Chondrocyte (in vitro differentiated cells): ENCODE measurements at regions not wholly inside any gene's neighbourhood (a gene's known extent, or its start where the extent isn't known, plus 50 kb on each side); places are given as distances from the start of the nearest gene placed in this dataset.

ENCODE experiments used
- DNase-seq: peaks from one replicate; pipeline ENCODE4 v3.0.0; 2021; ENCODE audit warnings: mixed read lengths, low spot score
- H3K27ac Mint-ChIP-seq: one replicate; pipeline ENCODE4 v1.8.0; 2021; ENCODE audit warnings: mild to moderate bottlenecking, moderate library complexity, mixed read lengths; ENCODE audit not compliant: unreplicated experiment
- H3K27me3 Mint-ChIP-seq: 2 replicates; pipeline ENCODE4 v1.8.0; 2021; ENCODE audit warnings: low read depth, mixed read lengths
- H3K36me3 Mint-ChIP-seq: 2 replicates; pipeline ENCODE4 v1.8.0; 2021; ENCODE audit warnings: low read depth, mixed read lengths
- H3K4me1 Mint-ChIP-seq: 2 replicates; pipeline ENCODE4 v1.8.0; 2021; ENCODE audit warnings: low read depth, mild to moderate bottlenecking, mixed read lengths
- H3K4me3 Mint-ChIP-seq: one replicate; pipeline ENCODE4 v1.8.0; 2021; ENCODE audit warnings: mild to moderate bottlenecking, moderate library complexity, mixed read lengths; ENCODE audit not compliant: unreplicated experiment
- H3K9me3 Mint-ChIP-seq: 2 replicates; pipeline ENCODE4 v1.8.0; 2021; ENCODE audit warnings: low read depth, mixed read lengths
- TF ChIP-seq, protein P1 (sequence below): fragments of 200-600 bp; sonication (generic); IDR thresholded peaks from 2 replicates; pipeline ENCODE4 v1.5.0; 2021; ENCODE audit warnings: antibody characterized with exemption, mild to moderate bottlenecking, moderate library complexity

DNA sequence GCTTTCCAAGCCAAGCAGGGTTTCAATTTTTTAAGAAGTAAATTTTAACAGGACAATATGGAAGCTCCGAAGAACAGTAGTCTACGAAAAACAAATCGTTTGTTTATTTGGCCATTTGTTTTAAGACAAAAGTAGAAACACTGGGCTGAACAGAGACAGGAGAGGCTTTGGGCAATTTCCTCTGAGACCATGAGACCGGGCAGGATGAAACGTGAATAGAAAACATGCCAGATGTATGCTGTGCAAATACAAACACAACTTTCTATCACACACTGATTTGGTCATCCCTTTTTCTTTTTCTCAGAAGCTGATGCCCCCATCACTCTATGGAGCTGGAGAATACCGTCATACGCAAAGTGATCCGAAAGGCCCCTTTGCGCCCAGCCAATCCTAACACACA, 1111.1 kb downstream of the BCL11B start:
- no peak overlapping the region for H3K27ac Mint-ChIP-seq

DNA sequence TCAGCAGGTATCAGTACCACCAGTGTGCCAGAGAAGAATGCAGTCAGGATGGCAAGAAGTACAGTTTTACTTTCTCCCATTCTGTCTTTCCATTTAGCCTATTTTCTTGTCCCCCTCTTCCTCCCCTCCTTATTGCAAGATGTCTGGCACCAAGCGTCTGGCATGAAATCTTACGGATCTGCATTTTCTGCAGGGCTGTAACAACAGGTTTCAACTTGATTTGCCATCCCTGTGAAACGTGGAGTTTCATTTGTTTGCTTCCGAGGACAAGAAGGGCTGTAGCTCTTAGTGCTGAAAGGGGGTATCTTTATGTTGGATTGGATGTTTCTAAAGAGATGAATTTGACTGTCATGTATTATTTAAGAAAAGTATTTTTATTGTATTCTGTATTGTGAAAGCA, 1110.6 kb downstream of the BCL11B start:
- Mint-ChIP-seq H3K36me3 (no peaks in the 10 kb centered on the region), H3K4me1 (no peaks in the 10 kb centered on the region), H3K4me3 (no peak overlapping the region), H3K27ac (no peak overlapping the region), H3K27me3 (peaks cover 5% of the 10 kb centered on the region), H3K9me3 (peaks cover 3% of the 10 kb centered on the region)
- TF ChIP-seq, protein P1, sequence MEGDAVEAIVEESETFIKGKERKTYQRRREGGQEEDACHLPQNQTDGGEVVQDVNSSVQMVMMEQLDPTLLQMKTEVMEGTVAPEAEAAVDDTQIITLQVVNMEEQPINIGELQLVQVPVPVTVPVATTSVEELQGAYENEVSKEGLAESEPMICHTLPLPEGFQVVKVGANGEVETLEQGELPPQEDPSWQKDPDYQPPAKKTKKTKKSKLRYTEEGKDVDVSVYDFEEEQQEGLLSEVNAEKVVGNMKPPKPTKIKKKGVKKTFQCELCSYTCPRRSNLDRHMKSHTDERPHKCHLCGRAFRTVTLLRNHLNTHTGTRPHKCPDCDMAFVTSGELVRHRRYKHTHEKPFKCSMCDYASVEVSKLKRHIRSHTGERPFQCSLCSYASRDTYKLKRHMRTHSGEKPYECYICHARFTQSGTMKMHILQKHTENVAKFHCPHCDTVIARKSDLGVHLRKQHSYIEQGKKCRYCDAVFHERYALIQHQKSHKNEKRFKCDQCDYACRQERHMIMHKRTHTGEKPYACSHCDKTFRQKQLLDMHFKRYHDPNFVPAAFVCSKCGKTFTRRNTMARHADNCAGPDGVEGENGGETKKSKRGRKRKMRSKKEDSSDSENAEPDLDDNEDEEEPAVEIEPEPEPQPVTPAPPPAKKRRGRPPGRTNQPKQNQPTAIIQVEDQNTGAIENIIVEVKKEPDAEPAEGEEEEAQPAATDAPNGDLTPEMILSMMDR = no peak
- DNase-seq = no peak

More for the DNA sequence above, 1111.1 kb downstream of the BCL11B start:
- H3K4me3 Mint-ChIP-seq = no peak overlapping the region
- no peaks in the 10 kb centered on the region for H3K4me1 Mint-ChIP-seq
- H3K36me3 Mint-ChIP-seq = no peaks in the 10 kb centered on the region
- TF ChIP-seq, protein P1 = no peak
- H3K9me3 Mint-ChIP-seq = no peaks in the 10 kb centered on the region
- no peak for DNase-seq
- H3K27me3 Mint-ChIP-seq = peaks cover 6% of the 10 kb centered on the region

DNA sequence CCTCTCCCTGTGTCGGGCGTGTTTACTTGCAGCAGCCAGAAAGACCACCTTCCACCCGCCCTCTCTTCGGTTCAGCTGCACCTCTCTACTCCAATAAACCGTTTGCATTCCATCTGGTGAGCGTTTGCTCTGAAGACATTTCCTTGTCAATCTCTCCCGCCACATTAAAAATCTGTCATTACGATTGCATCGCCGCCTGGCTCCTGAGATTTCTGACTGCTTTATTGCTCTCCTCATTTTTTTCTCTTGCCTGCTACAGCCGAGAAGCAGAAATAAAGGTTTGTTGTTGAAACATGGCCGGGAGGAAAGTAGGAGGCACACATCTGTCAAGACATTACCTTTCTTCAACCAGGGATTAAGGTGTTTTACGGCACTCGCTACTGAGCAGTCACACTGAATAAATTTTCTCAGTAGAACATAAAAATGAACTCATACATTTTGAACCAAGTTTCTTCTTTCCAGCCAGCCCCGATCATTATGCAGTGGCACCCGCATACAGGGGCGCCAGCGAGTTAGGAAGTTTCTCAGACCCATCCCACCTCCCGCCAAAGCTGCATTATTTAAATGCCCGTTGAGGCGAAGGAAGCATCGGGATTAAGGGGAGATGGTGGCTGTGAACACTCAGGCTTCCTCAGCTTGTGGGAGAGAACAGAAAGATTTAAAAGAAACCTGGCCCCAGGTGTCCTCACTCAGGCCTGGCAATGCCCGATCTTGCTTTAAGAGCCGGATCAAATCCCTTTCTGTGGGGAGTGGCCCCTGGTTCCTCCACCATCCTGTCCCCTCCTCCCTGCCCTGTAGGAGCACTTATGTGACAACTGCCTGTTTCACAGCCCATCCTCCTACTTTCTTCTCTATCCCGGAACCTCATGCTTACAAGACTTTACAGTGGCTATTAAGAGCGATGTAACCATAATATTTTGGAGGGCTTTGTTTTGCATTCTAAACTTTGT, 1108.9 kb downstream of the BCL11B start:
- no peaks in the 10 kb centered on the region for H3K36me3 Mint-ChIP-seq
- TF ChIP-seq, protein P1 = no peak

DNA sequence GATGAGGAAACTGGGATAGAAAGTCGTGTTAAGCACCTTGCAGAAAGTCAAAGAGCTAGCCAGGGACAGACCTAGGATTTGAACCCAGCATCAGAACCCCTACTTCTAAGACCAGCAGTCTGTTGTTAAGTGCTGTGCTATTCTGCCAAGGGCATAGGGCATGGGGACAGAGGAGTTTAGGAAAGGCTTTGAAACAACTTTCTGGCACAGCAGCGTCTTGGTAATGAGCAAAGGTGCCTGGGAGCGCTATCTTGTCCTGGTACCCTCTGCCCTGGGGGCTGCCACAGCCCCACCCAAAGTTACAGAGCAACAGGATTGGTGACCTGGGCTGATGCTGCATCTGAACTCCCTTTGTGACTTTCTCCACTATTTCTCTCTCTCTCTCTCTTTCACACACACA, 1108.1 kb downstream of the BCL11B start:
- H3K27ac Mint-ChIP-seq = no peak overlapping the region
- H3K9me3 Mint-ChIP-seq = peaks cover 7% of the 10 kb centered on the region
- no peaks in the 10 kb centered on the region for H3K36me3 Mint-ChIP-seq
- DNase-seq = no peak
- no peaks in the 10 kb centered on the region for H3K4me1 Mint-ChIP-seq
- H3K4me3 Mint-ChIP-seq = no peak overlapping the region
- H3K27me3 Mint-ChIP-seq = no peaks in the 10 kb centered on the region
- TF ChIP-seq, protein P1 = no peak

More for the DNA sequence above, 1108.9 kb downstream of the BCL11B start:
- H3K4me3 Mint-ChIP-seq = no peak overlapping the region
- H3K9me3 Mint-ChIP-seq = peaks cover 3% of the 10 kb centered on the region
- no peaks in the 10 kb centered on the region for H3K27me3 Mint-ChIP-seq
- no peak overlapping the region for H3K27ac Mint-ChIP-seq
- H3K4me1 Mint-ChIP-seq = no peaks in the 10 kb centered on the region
- DNase-seq = no peak

DNA sequence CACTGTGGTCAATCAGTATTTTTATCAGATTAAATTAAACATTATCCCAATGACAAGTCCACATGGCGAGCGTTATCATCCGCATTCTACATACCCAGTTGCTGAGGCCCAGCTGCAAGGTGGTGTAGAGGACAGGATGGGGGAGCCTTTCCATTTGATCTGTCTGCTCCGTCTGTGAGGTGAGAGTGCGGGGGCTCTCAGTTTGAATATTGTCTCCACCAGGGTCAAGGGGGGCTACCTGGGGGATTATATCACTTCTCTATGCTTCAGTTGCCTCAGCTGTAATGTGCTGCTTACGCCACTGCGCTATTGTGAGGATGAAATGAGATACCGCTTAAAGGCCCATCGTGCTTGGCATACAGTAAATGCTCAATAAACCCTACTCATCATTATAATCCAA, 1106.0 kb downstream of the BCL11B start:
- TF ChIP-seq, protein P1 = no peak
- H3K27ac Mint-ChIP-seq = no peak overlapping the region

More for the DNA sequence above, 1106.0 kb downstream of the BCL11B start:
- H3K4me3 Mint-ChIP-seq = no peak overlapping the region
- H3K27me3 Mint-ChIP-seq = no peaks in the 10 kb centered on the region
- H3K9me3 Mint-ChIP-seq = peaks cover 10% of the 10 kb centered on the region
- H3K36me3 Mint-ChIP-seq = no peaks in the 10 kb centered on the region
- no peaks in the 10 kb centered on the region for H3K4me1 Mint-ChIP-seq
- no peak for DNase-seq
